Activated CD8-positive, alpha-beta T cell treated with anti-CD3 and anti-CD28 coated beads for 36 hours (primary cell): ENCODE measurements at regions not wholly inside any gene's neighbourhood (a gene's known extent, or its start where the extent isn't known, plus 50 kb on each side); places are given as distances from the start of the nearest gene placed in this dataset.
A peak's percentile ranks its signal among the peaks of the same experiment; 100 is the strongest.

Source experiments
- ATAC-seq: fragments of 200-7000 bp; cut with Tn5 transposase; one replicate; pipeline ENCODE4 v1.10.0; 2021; ENCODE audit warnings: mild to moderate bottlenecking, moderate library complexity
- CTCF ChIA-PET: fragments of 350-600 bp; sonication (Branson Sonifier 250); formaldehyde crosslinking; loops from one replicate; lab custom pipeline; 2021; ENCODE audit warnings: antibody characterized with exemption; lab: Charles Lee
- POLR2A ChIA-PET: fragments of 350-600 bp; sonication (Branson Sonifier 250); formaldehyde crosslinking; loops from one replicate; lab custom pipeline; 2021; ENCODE audit warnings: antibody characterized with exemption; lab: Charles Lee
- DNase-seq: peaks from one replicate; pipeline ENCODE4 v3.0.0-alpha.2; 2020
- H3K27ac Mint-ChIP-seq: one replicate; pipeline ENCODE4 v1.8.0; 2021; ENCODE audit warnings: mild to moderate bottlenecking, mixed read lengths
- H3K27me3 Mint-ChIP-seq: one replicate; pipeline ENCODE4 v1.8.0; 2021; ENCODE audit warnings: mixed read lengths
- H3K36me3 Mint-ChIP-seq: one replicate; pipeline ENCODE4 v1.8.0; 2021; ENCODE audit warnings: low read depth, mixed read lengths
- H3K4me1 Mint-ChIP-seq: one replicate; pipeline ENCODE4 v1.8.0; 2021; ENCODE audit warnings: low read depth, mixed read lengths
- H3K4me3 Mint-ChIP-seq: one replicate; pipeline ENCODE4 v1.8.0; 2021; ENCODE audit warnings: mild to moderate bottlenecking, moderate library complexity, mixed read lengths
- H3K9me3 Mint-ChIP-seq: one replicate; pipeline ENCODE4 v1.8.0; 2021; ENCODE audit warnings: mixed read lengths
- intact Hi-C: fragments of 100-400 bp; cut with micrococcal nuclease; formaldehyde crosslinking; loops from one replicate; pipeline ENCODE4 v1.10.0; 2022
- TF ChIP-seq, protein P1 (sequence below): fragments of 200-600 bp; IDR thresholded peaks from one replicate; pipeline ENCODE4 v1.8.0; 2022; ENCODE audit warnings: antibody characterized with exemption, mild to moderate bottlenecking

DNA sequence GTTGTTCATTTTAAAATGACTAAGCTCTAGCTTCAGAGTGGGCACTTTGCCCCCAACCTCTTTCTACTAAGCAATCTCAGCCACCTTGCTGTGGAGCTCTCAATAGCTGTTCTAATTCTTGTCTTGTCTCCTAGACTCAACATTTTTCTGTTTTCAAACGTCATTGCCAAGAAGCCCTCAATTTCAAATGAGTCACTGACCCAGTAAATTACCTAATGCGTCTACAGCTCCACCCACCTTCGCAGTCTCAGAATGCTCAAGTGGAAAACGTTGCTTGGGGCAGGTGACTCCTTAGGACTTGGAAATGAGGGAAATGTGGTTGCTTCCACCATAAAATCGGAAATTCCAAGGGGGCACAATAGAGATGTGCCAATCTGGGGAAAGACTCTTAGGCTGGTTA lies 59.0 kb downstream of the ING2 start:
- TF ChIP-seq, protein P1, sequence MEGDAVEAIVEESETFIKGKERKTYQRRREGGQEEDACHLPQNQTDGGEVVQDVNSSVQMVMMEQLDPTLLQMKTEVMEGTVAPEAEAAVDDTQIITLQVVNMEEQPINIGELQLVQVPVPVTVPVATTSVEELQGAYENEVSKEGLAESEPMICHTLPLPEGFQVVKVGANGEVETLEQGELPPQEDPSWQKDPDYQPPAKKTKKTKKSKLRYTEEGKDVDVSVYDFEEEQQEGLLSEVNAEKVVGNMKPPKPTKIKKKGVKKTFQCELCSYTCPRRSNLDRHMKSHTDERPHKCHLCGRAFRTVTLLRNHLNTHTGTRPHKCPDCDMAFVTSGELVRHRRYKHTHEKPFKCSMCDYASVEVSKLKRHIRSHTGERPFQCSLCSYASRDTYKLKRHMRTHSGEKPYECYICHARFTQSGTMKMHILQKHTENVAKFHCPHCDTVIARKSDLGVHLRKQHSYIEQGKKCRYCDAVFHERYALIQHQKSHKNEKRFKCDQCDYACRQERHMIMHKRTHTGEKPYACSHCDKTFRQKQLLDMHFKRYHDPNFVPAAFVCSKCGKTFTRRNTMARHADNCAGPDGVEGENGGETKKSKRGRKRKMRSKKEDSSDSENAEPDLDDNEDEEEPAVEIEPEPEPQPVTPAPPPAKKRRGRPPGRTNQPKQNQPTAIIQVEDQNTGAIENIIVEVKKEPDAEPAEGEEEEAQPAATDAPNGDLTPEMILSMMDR, result no peak
- ATAC-seq (peak; percentile 37), DNase-seq (no peak)
- Mint-ChIP-seq H3K9me3 (no peaks in the 10 kb centered on the region), H3K4me1 (no peaks in the 10 kb centered on the region), H3K4me3 (no peak overlapping the region), H3K27me3 (peaks cover 6% of the 10 kb centered on the region), H3K36me3 (no peaks in the 10 kb centered on the region), H3K27ac (no peak overlapping the region)
- ChIA-PET CTCF (no interaction called here), POLR2A (no interaction called here)
- intact Hi-C loops, result no loop called here

DNA sequence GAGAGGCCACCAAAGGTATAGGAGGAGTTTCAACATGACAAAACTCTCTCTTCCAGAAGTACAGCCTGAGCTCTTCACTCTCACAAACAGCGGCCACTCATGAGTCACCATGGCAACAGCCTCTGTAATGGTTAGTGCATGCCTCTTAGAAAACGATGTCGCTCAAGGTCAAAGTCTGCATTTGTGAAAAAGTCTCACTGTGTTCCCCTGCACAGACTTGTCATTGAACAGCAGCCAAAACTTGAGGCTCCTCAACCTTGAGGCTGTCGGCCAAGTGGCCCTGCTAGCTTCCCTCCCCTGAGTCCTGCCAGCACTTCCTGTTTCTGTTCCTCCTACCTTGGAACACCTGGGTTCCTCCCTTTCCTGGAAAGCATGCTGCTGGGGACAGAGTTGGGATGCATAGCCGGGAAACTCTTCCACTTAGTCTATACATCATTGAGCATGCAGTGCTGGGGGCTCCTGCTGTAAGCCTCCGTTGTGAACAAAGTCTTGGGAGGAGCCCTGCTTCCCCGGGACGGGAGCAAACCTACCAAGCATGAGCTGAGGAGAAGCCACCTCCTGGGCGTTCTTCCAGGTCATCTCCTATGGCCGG lies 66.6 kb downstream of the ING2 start:
- Mint-ChIP-seq H3K4me1 (no peaks in the 10 kb centered on the region), H3K4me3 (no peak overlapping the region), H3K27ac (no peak overlapping the region), H3K9me3 (no peaks in the 10 kb centered on the region), H3K27me3 (peaks cover 6% of the 10 kb centered on the region), H3K36me3 (no peaks in the 10 kb centered on the region)
- ChIA-PET POLR2A (interaction anchor here (0.5 kb wide), 1 partner anchor 516 kb away, joined by 4 read pairs; no protein-coding TSS in a partner anchor), CTCF (no interaction called here)
- ATAC-seq, result no peak
- TF ChIP-seq, protein P1, result no peak
- no peak for DNase-seq
- intact Hi-C loops, result no loop called here

DNA sequence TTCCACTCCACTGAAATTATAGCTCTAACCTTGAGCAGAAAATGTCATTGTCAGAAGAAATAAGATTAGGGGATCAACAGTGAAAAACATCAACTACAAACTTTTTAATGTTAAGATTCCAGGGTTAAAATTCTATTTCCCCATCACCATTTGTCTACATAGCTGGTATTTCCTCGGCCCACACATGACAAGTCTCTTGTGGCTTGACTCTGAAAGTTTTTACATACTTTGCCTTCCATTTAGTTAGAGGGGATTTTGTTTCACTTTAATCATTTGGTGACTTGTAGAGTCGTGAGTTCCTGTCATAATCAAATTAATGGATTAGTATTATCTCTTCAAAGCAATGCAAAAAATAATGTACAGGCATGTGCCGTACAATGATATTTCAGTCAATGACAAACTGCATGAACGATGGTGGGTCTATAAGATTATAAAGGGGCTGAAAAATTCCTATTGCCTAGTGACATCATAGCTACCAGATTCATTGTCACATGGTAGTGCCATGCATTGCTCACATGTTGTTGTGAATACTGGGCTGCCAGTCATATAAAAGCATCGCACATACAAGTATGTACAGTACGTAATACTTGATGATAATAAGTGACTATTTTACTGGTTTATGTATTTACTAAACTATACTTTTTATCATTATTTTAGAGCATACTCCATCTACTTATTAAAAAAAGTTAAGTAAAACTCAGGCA lies 72.0 kb downstream of the ING2 start:
- ATAC-seq (no peak), DNase-seq (no peak)
- no peak overlapping the region for H3K4me3 Mint-ChIP-seq
- no peaks in the 10 kb centered on the region for H3K36me3 Mint-ChIP-seq
- POLR2A ChIA-PET, result no interaction called here
- no peak overlapping the region for H3K27ac Mint-ChIP-seq
- intact Hi-C loops, result no loop called here
- TF ChIP-seq, protein P1, result no peak
- CTCF ChIA-PET, result no interaction called here
- H3K4me1 Mint-ChIP-seq, result no peaks in the 10 kb centered on the region
- H3K27me3 Mint-ChIP-seq, result no peaks in the 10 kb centered on the region
- H3K9me3 Mint-ChIP-seq, result peaks cover 6% of the 10 kb centered on the region

DNA sequence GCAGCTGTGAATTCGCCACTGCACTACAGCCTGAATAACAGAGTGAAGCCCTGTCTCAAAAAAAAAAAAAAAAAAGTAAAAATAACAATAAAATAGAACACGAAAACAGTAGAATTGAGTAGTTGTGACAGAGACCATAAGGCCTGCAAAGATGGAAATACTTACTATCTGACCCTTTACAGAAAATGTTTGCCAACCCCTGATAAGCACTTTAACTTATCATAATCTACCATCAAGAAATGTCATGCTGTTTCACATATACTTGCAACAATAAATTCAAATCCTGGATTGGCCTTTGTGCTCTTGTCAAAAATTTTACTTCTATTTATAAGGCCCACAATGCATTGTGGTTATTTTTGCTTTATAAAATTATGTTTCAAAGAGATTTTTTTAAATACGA lies 75.5 kb downstream of the ING2 start:
- Mint-ChIP-seq H3K27me3 (no peaks in the 10 kb centered on the region), H3K4me3 (no peak overlapping the region), H3K27ac (no peak overlapping the region), H3K9me3 (peaks cover 9% of the 10 kb centered on the region), H3K4me1 (no peaks in the 10 kb centered on the region), H3K36me3 (peaks cover 2% of the 10 kb centered on the region)
- DNase-seq, result no peak
- CTCF ChIA-PET, result no interaction called here
- POLR2A ChIA-PET, result no interaction called here
- no peak for ATAC-seq
- intact Hi-C loops, result no loop called here
- TF ChIP-seq, protein P1, result no peak

DNA sequence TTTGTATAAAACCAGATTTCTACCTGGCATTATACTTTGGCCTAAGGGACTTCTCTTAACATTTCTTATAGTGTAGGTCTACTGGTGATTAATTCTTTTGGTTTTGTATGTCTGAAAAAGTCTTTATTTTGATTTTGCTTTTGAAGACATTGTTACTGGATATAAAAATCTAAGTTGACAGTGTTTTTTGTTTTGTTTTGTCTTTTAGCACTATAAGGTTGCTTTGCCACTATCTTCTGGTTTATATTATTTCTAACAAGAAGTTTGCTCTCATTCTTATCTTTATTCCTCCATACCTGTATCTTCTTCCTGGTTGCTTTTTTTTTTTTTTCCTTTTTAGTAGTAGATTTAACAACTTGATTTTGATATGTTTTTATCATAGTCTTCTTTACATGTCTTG lies 76.0 kb downstream of the ING2 start:
- DNase-seq, result no peak
- TF ChIP-seq, protein P1, result no peak
- Mint-ChIP-seq H3K36me3 (peaks cover 2% of the 10 kb centered on the region), H3K27me3 (no peaks in the 10 kb centered on the region), H3K9me3 (peaks cover 9% of the 10 kb centered on the region), H3K4me1 (no peaks in the 10 kb centered on the region), H3K27ac (no peak overlapping the region), H3K4me3 (no peak overlapping the region)
- POLR2A ChIA-PET, result no interaction called here
- intact Hi-C loops, result no loop called here
- CTCF ChIA-PET, result no interaction called here
- no peak for ATAC-seq
